Chondrocyte (in vitro differentiated cells): ENCODE measurements at regions not wholly inside any gene's neighbourhood (a gene's known extent, or its start where the extent isn't known, plus 50 kb on each side); places are given as distances from the start of the nearest gene placed in this dataset.
A peak's percentile ranks its signal among the peaks of the same experiment; 100 is the strongest.
"Not testable (repeated sequence)": the region's sequence is repeated elsewhere in the genome, so short reads cannot be mapped to it uniquely, and the experiment has no call there.

Experiments used
- DNase-seq: peaks from one replicate; pipeline ENCODE4 v3.0.0; 2021; ENCODE audit warnings: mixed read lengths, low spot score
- H3K27ac Mint-ChIP-seq: one replicate; pipeline ENCODE4 v1.8.0; 2021; ENCODE audit warnings: mild to moderate bottlenecking, moderate library complexity, mixed read lengths; ENCODE audit not compliant: unreplicated experiment
- H3K27me3 Mint-ChIP-seq: 2 replicates; pipeline ENCODE4 v1.8.0; 2021; ENCODE audit warnings: low read depth, mixed read lengths
- H3K36me3 Mint-ChIP-seq: 2 replicates; pipeline ENCODE4 v1.8.0; 2021; ENCODE audit warnings: low read depth, mixed read lengths
- H3K4me1 Mint-ChIP-seq: 2 replicates; pipeline ENCODE4 v1.8.0; 2021; ENCODE audit warnings: low read depth, mild to moderate bottlenecking, mixed read lengths
- H3K4me3 Mint-ChIP-seq: one replicate; pipeline ENCODE4 v1.8.0; 2021; ENCODE audit warnings: mild to moderate bottlenecking, moderate library complexity, mixed read lengths; ENCODE audit not compliant: unreplicated experiment
- H3K9me3 Mint-ChIP-seq: 2 replicates; pipeline ENCODE4 v1.8.0; 2021; ENCODE audit warnings: low read depth, mixed read lengths
- CTCF ChIP-seq: fragments of 200-600 bp; sonication (generic); IDR thresholded peaks from 2 replicates; pipeline ENCODE4 v1.5.0; 2021; ENCODE audit warnings: antibody characterized with exemption, mild to moderate bottlenecking, moderate library complexity

GRCh38 chr1:217049081-217049480 is 325.9 kb upstream of the ESRRG start:
- Mint-ChIP-seq H3K27me3 (peaks cover under 1% of the 10 kb centered on the region), H3K27ac (no peak overlapping the region), H3K36me3 (no peaks in the 10 kb centered on the region), H3K4me3 (no peak overlapping the region), H3K9me3 (no peaks in the 10 kb centered on the region), H3K4me1 (no peaks in the 10 kb centered on the region)
- no peak for TF ChIP-seq CTCF
- no peak for DNase-seq

- H3K4me3 Mint-ChIP-seq, result no peak overlapping the region
- H3K4me1 Mint-ChIP-seq, result no peaks in the 10 kb centered on the region
- peak; percentile 13 for TF ChIP-seq CTCF
- no peak for DNase-seq
- no peaks in the 10 kb centered on the region for H3K9me3 Mint-ChIP-seq
- no peaks in the 10 kb centered on the region for H3K36me3 Mint-ChIP-seq
- peaks cover 1% of the 10 kb centered on the region for H3K27me3 Mint-ChIP-seq
- no peak overlapping the region for H3K27ac Mint-ChIP-seq
Observed at GRCh38 chr1:217048104-217048707, 325.0 kb upstream of the ESRRG start.

GRCh38 chr1:217040711-217041455 is 317.7 kb upstream of the ESRRG start:
- H3K4me1 Mint-ChIP-seq, result no peaks in the 10 kb centered on the region
- peaks cover 18% of the 10 kb centered on the region for H3K9me3 Mint-ChIP-seq
- H3K36me3 Mint-ChIP-seq, result peaks cover 2% of the 10 kb centered on the region
- no peak overlapping the region for H3K4me3 Mint-ChIP-seq
- peaks cover 1% of the 10 kb centered on the region for H3K27me3 Mint-ChIP-seq
- no peak for TF ChIP-seq CTCF
- no peak overlapping the region for H3K27ac Mint-ChIP-seq
- no peak for DNase-seq

- Mint-ChIP-seq H3K36me3 (peaks cover 2% of the 10 kb centered on the region), H3K27ac (no peak overlapping the region), H3K4me1 (no peaks in the 10 kb centered on the region), H3K4me3 (no peak overlapping the region), H3K27me3 (peaks cover 1% of the 10 kb centered on the region), H3K9me3 (peaks cover 18% of the 10 kb centered on the region)
- no peak for TF ChIP-seq CTCF
- DNase-seq, result no peak
Observed at GRCh38 chr1:217039926-217040325, 316.7 kb upstream of the ESRRG start.

GRCh38 chr1:217039139-217039538 is 315.9 kb upstream of the ESRRG start:
- H3K27ac Mint-ChIP-seq, H3K4me3 Mint-ChIP-seq, H3K4me1 Mint-ChIP-seq, DNase-seq, H3K27me3 Mint-ChIP-seq, H3K36me3 Mint-ChIP-seq: not testable (repeated sequence)
- H3K9me3 Mint-ChIP-seq, result peaks cover 18% of the 10 kb centered on the region

- Mint-ChIP-seq H3K4me1 (no peaks in the 10 kb centered on the region), H3K4me3 (no peak overlapping the region), H3K36me3 (peaks cover 2% of the 10 kb centered on the region), H3K27ac (no peak overlapping the region), H3K27me3 (no peaks in the 10 kb centered on the region), H3K9me3 (peaks cover 18% of the 10 kb centered on the region)
- no peak for DNase-seq
- TF ChIP-seq CTCF, result no peak
Observed at GRCh38 chr1:217036757-217037156, 313.5 kb upstream of the ESRRG start.
